A549 (cell line): ENCODE measurements at regions not wholly inside any gene's neighbourhood (a gene's known extent, or its start where the extent isn't known, plus 50 kb on each side); places are given as distances from the start of the nearest gene placed in this dataset.
"Not testable (repeated sequence)": the region's sequence is repeated elsewhere in the genome, so short reads cannot be mapped to it uniquely, and the experiment has no call there.

ENCODE experiments used
- ATAC-seq, 2 experiments: fragments of 200-7000 bp in 1 of 2; fragments of >200 bp in 1 of 2; cut with Nextera tagmentation in 1 of 2; cut with Tn5 transposase in 1 of 2; 3 replicates each; pipeline versions ENCODE4 v1.8.0 to v1.9.1; 2018 to 2020; ENCODE audit warnings: mild to moderate bottlenecking in 1 of 2, moderate library complexity in 1 of 2
- CTCF ChIA-PET: fragments of 300-600 bp; sonication (Branson Sonifier 250); formaldehyde crosslinking; extraction: SDS; loops from one replicate; lab custom pipeline; 2021; ENCODE audit warnings: antibody characterized with exemption, inconsistent platforms; lab: Yijun Ruan, JAX
- POLR2A ChIA-PET: fragments of 350-600 bp; formaldehyde crosslinking; extraction: SDS; loops from one replicate; lab custom pipeline; 2021; ENCODE audit warnings: antibody characterized with exemption, inconsistent platforms; lab: Yijun Ruan, JAX
- DNase-seq, 2 experiments: peaks; one replicate each; pipeline versions ENCODE4 v3.0.0 to v3.0.0-alpha.2; 2011 to 2016; ENCODE audit warnings: low read depth in 1 of 2, low spot score in 1 of 2
- FAIRE-seq: peaks from 2 replicates; lab custom pipeline; 2011; peaks lifted over from hg19 to GRCh38; lab: Jason Lieb, UNC
- H3K27ac ChIP-seq, 2 experiments: fragments of >200 bp; sonication (Bioruptor Twin); formaldehyde crosslinking; 3 replicates each; pipeline ENCODE4 v1.5.1; 2016 to 2017
- H3K4me1 ChIP-seq: fragments of >200 bp; sonication (Bioruptor Twin); formaldehyde crosslinking; 3 replicates; pipeline ENCODE4 v1.6.1; 2016
- H3K4me2 ChIP-seq: fragments of >200 bp; sonication (Bioruptor Twin); formaldehyde crosslinking; 3 replicates; pipeline ENCODE4 v1.6.1; 2016
- H3K4me3 ChIP-seq: fragments of >200 bp; sonication (Bioruptor Twin); formaldehyde crosslinking; 3 replicates; pipeline ENCODE4 v1.5.1; 2016
- H3K9me3 ChIP-seq: fragments of >200 bp; sonication (Bioruptor Twin); formaldehyde crosslinking; 3 replicates; pipeline ENCODE4 v1.6.1; 2016
- BHLHE40 ChIP-seq: IDR thresholded peaks from 2 replicates; pipeline ENCODE4 v1.6.1; 2012; ENCODE audit warnings: low read depth, low read length, inconsistent platforms
- CBX8 ChIP-seq: fragments of 200-600 bp; sonication (generic); IDR thresholded peaks from 2 replicates; pipeline ENCODE4 v1.6.1; 2016
- CHD2 ChIP-seq: fragments of 150-350 bp; IDR thresholded peaks from 2 replicates; pipeline ENCODE4 v1.6.1; 2014; ENCODE audit warnings: low read length; ENCODE audit not compliant: partially characterized antibody
- EHMT2 ChIP-seq: fragments of 200-600 bp; sonication (generic); IDR thresholded peaks from 2 replicates; pipeline ENCODE4 v1.6.1; 2016; ENCODE audit warnings: antibody characterized with exemption, low read depth, mild to moderate bottlenecking, moderate library complexity
- FOSB ChIP-seq: fragments of 250-450 bp; sonication (Bioruptor Pico); IDR thresholded peaks from 2 replicates; pipeline ENCODE4 v1.5.0; 2020; ENCODE audit warnings: mild to moderate bottlenecking, moderate library complexity
- HEYL ChIP-seq: fragments of 250-450 bp; sonication (Bioruptor Pico); IDR thresholded peaks from 2 replicates; pipeline ENCODE4 v1.8.0; 2021; ENCODE audit warnings: mild to moderate bottlenecking, moderate library complexity
- HOXB13 ChIP-seq: fragments of 250-450 bp; sonication (Bioruptor Pico); IDR thresholded peaks from 2 replicates; pipeline ENCODE4 v1.5.0; 2020; ENCODE audit warnings: low read depth, mild to moderate bottlenecking, moderate library complexity
- HOXB5 ChIP-seq: fragments of 250-450 bp; sonication (Bioruptor Pico); IDR thresholded peaks from 2 replicates; pipeline ENCODE4 v1.5.0; 2020; ENCODE audit warnings: mild to moderate bottlenecking, moderate library complexity
- MAZ ChIP-seq: fragments of 150-350 bp; IDR thresholded peaks from 2 replicates; pipeline ENCODE4 v1.6.1; 2014; ENCODE audit warnings: antibody characterized with exemption, low read depth, low read length, borderline replicate concordance
- PHF8 ChIP-seq: fragments of 200-600 bp; sonication (generic); IDR thresholded peaks from 2 replicates; pipeline ENCODE4 v1.6.1; 2016; ENCODE audit warnings: low read depth, mild to moderate bottlenecking, antibody characterized with exemption, moderate library complexity, borderline replicate concordance
- POLR2A ChIP-seq: IDR thresholded peaks from 2 replicates; pipeline ENCODE4 v1.6.1; 2012; ENCODE audit warnings: mild to moderate bottlenecking, low read length
- POLR2AphosphoS2 ChIP-seq: conservative IDR thresholded peaks from 2 replicates; pipeline ENCODE4 v1.6.1; 2012; ENCODE audit warnings: low read length, improper control_type of control experiment, inconsistent platforms
- RAD21 ChIP-seq, 2 experiments: fragments of >200 bp in 1 of 2; sonication (Bioruptor Twin) in 1 of 2; formaldehyde crosslinking in 1 of 2; IDR thresholded peaks in 1 of 2; conservative IDR thresholded peaks in 1 of 2; 2 replicates in 1 of 2; 3 replicates in 1 of 2; pipeline ENCODE4 v1.6.1; 2012 to 2018; ENCODE audit warnings: inconsistent platforms in 1 of 2
- RFX5 ChIP-seq: fragments of 450-650 bp; IDR thresholded peaks from 2 replicates; pipeline ENCODE4 v1.7.1; 2014; ENCODE audit warnings: antibody characterized with exemption, mild to moderate bottlenecking, moderate library complexity
- SMC3 ChIP-seq: fragments of >200 bp; sonication (Bioruptor Twin); formaldehyde crosslinking; IDR thresholded peaks from 3 replicates; pipeline ENCODE4 v1.6.1; 2018; ENCODE audit warnings: inconsistent platforms
- TFCP2L1 ChIP-seq: fragments of 250-450 bp; sonication (Bioruptor Pico); IDR thresholded peaks from 2 replicates; pipeline ENCODE4 v1.5.0; 2021; ENCODE audit warnings: mild to moderate bottlenecking
- TP53 ChIP-seq: fragments of 250-450 bp; sonication (Bioruptor Pico); IDR thresholded peaks from 2 replicates; pipeline ENCODE4 v1.5.0; 2021; ENCODE audit warnings: mild to moderate bottlenecking, moderate library complexity
- ZFP36 ChIP-seq: fragments of 450-650 bp; IDR thresholded peaks from 2 replicates; pipeline ENCODE4 v1.6.1; 2014; ENCODE audit warnings: borderline replicate concordance; ENCODE audit not compliant: partially characterized antibody
- ZNF302 ChIP-seq: fragments of 250-450 bp; sonication (Bioruptor Pico); IDR thresholded peaks from 2 replicates; pipeline ENCODE4 v1.9.0; 2021; ENCODE audit warnings: inconsistent platforms, mild to moderate bottlenecking, moderate library complexity
- ZSCAN20 ChIP-seq: fragments of 250-450 bp; sonication (Bioruptor Pico); IDR thresholded peaks from 2 replicates; pipeline ENCODE4 v1.8.0; 2022; ENCODE audit warnings: mild to moderate bottlenecking, moderate library complexity
- WGBS: methylation state at CpG from one replicate; pipeline ENCODE4 v1.1.6; 2017; ENCODE audit errors: missing lambda C conversion rate; 5-methylcytosine and 5-hydroxymethylcytosine counted together
- TF ChIP-seq, protein P1 (sequence below): fragments of 250-450 bp; sonication (Bioruptor Pico); IDR thresholded peaks from 2 replicates; pipeline ENCODE4 v1.5.0; 2020; ENCODE audit warnings: low read depth, mild to moderate bottlenecking, moderate library complexity
- TF ChIP-seq, protein P2 (sequence below): fragments of >200 bp; sonication (Bioruptor Twin); formaldehyde crosslinking; IDR thresholded peaks from 2 replicates; pipeline ENCODE4 v1.6.1; 2016
- TF ChIP-seq, protein P3 (sequence below): fragments of >200 bp; sonication (Bioruptor Twin); formaldehyde crosslinking; IDR thresholded peaks from 3 replicates; pipeline ENCODE4 v1.5.1; 2016

DNA sequence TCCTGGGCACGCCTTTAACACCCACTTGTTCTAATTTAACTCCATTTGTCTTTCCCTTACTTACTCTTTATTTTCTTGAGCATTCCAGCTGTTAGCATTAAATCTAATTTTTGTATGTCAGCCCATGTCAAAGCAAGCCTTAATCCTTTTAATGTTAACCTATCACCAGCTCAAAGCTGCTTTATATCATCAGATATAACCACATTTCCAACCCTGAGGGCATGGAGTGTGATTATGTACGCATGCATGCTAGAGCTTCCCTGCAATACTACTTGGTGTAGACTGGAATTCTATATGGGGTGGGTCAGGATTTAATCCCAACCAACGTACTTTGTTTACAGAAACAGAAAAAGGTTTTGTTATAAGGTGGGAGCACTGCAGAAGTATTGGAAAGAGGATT lies 139.4 kb upstream of the HMGN3 start:
- POLR2A ChIA-PET = no interaction called here
- CTCF ChIA-PET = no interaction called here
- FAIRE-seq = no peak
- no peak overlapping the region for H3K4me2 ChIP-seq
- H3K4me1 ChIP-seq = peaks cover 28% of the 10 kb centered on the region
- TF ChIP-seq HEYL (CRISPR knock-in tag) (no peak), HOXB13 (CRISPR knock-in tag) (no peak), ZNF302 (CRISPR knock-in tag) (no peak), CBX8 (no peak), HOXB5 (CRISPR knock-in tag) (no peak), CHD2 (no peak)
- no peak for DNase-seq
- WGBS = 50% methylated on average over 3 of the region's 3 CpGs
- no peak for ATAC-seq
- H3K27ac ChIP-seq = no peak overlapping the region
- H3K9me3 ChIP-seq = no peaks in the 10 kb centered on the region
- no peak overlapping the region for H3K4me3 ChIP-seq

DNA sequence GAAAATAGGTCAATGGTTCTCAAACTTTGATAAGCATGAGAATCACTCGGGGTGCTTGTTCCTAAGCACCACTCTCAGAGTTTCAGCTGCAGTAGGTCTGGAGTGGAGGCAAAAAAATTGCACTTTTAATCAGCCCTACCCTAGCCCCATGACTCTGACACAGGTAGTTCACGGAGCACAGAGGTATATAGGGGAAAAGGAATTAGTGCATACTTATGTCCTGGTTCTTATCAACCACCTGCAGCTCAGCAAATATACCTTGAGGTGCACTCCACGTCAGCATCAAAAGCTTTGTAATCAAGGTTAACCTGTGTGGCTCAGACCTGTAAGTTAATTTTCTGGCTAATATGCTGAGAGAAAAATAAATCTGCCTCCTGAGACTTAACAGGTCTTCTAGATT lies 138.8 kb upstream of the HMGN3 start:
- POLR2A ChIA-PET = no interaction called here
- FAIRE-seq = no peak

DNA sequence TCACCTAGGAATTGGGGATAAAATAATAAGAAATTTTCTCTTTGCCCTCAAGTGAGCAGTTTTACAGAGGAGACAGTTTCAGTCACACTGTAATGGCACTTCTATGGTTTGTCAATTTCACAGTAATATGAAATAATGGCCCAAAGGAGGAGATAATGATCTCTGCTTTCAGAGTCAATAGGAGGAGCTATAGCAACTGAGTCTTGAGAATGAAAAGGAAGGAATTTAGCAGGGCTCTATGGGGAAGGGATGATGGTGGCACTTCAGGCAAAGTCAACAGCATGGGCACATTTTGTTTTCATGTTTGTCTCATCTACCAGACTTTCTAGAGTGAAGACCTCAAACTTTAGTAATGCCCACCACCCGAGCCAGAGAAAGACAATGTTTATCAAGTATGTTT lies 138.3 kb upstream of the HMGN3 start:
- DNase-seq (no peak), FAIRE-seq (no peak), ATAC-seq (no peak)
- H3K4me3 ChIP-seq = no peak overlapping the region
- H3K4me2 ChIP-seq = no peak overlapping the region
- ChIA-PET POLR2A (no interaction called here), CTCF (no interaction called here)
- WGBS = 68% methylated on average over 1 of the region's 1 CpG
- no peaks in the 10 kb centered on the region for H3K9me3 ChIP-seq
- H3K4me1 ChIP-seq = peaks cover 17% of the 10 kb centered on the region
- no peak overlapping the region for H3K27ac ChIP-seq
- no peak for TF ChIP-seq TFCP2L1

More for the DNA sequence above, 138.8 kb upstream of the HMGN3 start:
- H3K4me1 ChIP-seq = peaks cover 22% of the 10 kb centered on the region
- DNase-seq (no peak), ATAC-seq (no peak)
- TF ChIP-seq, protein P1, sequence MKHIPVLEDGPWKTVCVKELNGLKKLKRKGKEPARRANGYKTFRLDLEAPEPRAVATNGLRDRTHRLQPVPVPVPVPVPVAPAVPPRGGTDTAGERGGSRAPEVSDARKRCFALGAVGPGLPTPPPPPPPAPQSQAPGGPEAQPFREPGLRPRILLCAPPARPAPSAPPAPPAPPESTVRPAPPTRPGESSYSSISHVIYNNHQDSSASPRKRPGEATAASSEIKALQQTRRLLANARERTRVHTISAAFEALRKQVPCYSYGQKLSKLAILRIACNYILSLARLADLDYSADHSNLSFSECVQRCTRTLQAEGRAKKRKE (CRISPR knock-in tag) = no peak
- TF ChIP-seq ZSCAN20 (CRISPR knock-in tag) (no peak), FOSB (CRISPR knock-in tag) (no peak), ZFP36 (no peak)
- H3K9me3 ChIP-seq = no peaks in the 10 kb centered on the region
- WGBS = 65% methylated on average over 3 of the region's 3 CpGs
- no peak overlapping the region for H3K4me3 ChIP-seq
- H3K27ac ChIP-seq = no peak overlapping the region
- H3K4me2 ChIP-seq = no peak overlapping the region
- CTCF ChIA-PET = no interaction called here

DNA sequence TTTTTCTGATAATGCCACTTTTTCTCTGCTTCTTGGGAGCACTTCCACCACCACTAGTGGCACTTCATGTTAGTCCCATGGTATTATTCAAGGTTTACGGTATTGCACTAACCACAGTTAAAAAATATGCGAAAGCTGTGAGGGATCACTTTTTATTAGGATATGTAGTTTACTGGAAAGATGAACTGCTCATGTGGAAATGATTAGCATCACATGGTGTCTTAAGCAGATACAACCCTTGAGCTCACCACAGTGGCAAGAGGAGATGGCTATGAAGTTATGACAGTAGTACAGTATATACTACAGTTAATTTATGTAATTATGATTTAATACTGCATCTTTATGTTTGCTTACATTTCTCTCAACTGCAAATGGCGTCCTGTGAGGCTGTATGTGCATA lies 134.5 kb upstream of the HMGN3 start:
- no peak overlapping the region for H3K4me2 ChIP-seq
- TF ChIP-seq BHLHE40 (no peak), POLR2A (no peak), RAD21 (conservative IDR thresholded peaks at IDR 0.05 in 1 of 2, IDR thresholded peaks at IDR 0.05 in 1 of 2) (no peak), PHF8 (no peak), MAZ (no peak), TP53 (no peak), CHD2 (no peak), EHMT2 (no peak), RFX5 (no peak), ZFP36 (no peak), POLR2AphosphoS2 (no peak), FOSB (CRISPR knock-in tag) (no peak), SMC3 (no peak)
- TF ChIP-seq, protein P2, sequence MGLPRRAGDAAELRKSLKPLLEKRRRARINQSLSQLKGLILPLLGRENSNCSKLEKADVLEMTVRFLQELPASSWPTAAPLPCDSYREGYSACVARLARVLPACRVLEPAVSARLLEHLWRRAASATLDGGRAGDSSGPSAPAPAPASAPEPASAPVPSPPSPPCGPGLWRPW = no peak
- TF ChIP-seq, protein P3, sequence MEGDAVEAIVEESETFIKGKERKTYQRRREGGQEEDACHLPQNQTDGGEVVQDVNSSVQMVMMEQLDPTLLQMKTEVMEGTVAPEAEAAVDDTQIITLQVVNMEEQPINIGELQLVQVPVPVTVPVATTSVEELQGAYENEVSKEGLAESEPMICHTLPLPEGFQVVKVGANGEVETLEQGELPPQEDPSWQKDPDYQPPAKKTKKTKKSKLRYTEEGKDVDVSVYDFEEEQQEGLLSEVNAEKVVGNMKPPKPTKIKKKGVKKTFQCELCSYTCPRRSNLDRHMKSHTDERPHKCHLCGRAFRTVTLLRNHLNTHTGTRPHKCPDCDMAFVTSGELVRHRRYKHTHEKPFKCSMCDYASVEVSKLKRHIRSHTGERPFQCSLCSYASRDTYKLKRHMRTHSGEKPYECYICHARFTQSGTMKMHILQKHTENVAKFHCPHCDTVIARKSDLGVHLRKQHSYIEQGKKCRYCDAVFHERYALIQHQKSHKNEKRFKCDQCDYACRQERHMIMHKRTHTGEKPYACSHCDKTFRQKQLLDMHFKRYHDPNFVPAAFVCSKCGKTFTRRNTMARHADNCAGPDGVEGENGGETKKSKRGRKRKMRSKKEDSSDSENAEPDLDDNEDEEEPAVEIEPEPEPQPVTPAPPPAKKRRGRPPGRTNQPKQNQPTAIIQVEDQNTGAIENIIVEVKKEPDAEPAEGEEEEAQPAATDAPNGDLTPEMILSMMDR = no peak
- TF ChIP-seq, all 56 proteins: peak for 0
- Histone ChIP-seq H3K4me3 (no peak overlapping the region), H3K4me1 (no peaks in the 10 kb centered on the region), H3K9me3 (no peaks in the 10 kb centered on the region), H3K27ac (no peak overlapping the region)
- CTCF ChIA-PET = interaction anchor here (1.2 kb wide), 1 partner anchor 11 kb away, joined by 3 read pairs; no protein-coding TSS in a partner anchor
- DNase-seq (no peak), FAIRE-seq (no peak), ATAC-seq (no peak)
- POLR2A ChIA-PET = no interaction called here
- WGBS = 60% methylated on average over 3 of the region's 3 CpGs

DNA sequence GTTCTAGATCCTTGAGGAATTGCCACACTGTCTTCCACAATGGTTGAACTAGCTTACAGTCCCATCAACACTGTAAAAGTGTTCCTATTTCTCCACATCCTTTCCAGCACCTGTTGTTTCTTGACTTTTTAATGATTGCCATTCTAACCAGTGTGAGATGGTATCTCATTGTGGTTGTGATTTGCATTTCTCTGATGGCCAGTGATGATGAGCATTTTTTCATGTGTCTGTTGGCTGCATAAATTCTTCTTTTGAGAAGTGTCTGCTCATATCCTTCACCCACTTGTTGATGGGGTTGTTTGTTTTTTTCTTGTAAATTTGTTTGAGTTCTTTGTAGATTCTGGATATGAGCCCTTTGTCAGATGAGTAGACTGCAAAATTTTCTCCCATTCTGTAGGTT lies 129.0 kb upstream of the HMGN3 start:
- FAIRE-seq, CTCF ChIA-PET, H3K9me3 ChIP-seq, ATAC-seq, DNase-seq, H3K4me3 ChIP-seq, H3K4me2 ChIP-seq, H3K4me1 ChIP-seq, POLR2A ChIA-PET, H3K27ac ChIP-seq: not testable (repeated sequence)

DNA sequence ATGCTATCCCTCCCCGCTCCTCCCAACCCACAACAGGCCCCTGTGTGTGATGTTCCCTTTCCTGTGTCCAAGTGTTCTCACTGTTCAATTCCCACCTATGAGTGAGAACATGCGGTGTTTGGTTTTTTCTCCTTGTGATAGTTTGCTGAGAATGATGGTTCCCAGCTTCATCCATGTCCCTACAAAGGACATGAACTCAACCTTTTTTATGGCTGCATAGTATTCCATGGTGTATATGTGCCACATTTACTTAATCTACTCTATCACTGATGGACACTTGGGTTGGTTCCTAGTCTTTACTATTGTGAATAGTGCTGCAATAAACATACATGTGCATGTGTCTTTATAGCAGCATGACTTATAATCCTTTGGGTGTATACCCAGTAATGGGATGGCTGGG lies 126.6 kb upstream of the HMGN3 start:
- H3K4me2 ChIP-seq, POLR2A ChIA-PET, DNase-seq, H3K4me3 ChIP-seq, CTCF ChIA-PET, H3K27ac ChIP-seq, FAIRE-seq, H3K4me1 ChIP-seq, ATAC-seq, H3K9me3 ChIP-seq: not testable (repeated sequence)
- WGBS = 50% methylated on average over 2 of the region's 2 CpGs
